ENCODE measurements at regions not wholly inside any gene's neighbourhood (a gene's known extent, or its start where the extent isn't known, plus 50 kb on each side); places are given as distances from the start of the nearest gene placed in this dataset.

GRCh38 chr5:97601651-97602050, 418.6 kb upstream of the RIOK2 start:
- no peak for DNase-seq

DNA sequence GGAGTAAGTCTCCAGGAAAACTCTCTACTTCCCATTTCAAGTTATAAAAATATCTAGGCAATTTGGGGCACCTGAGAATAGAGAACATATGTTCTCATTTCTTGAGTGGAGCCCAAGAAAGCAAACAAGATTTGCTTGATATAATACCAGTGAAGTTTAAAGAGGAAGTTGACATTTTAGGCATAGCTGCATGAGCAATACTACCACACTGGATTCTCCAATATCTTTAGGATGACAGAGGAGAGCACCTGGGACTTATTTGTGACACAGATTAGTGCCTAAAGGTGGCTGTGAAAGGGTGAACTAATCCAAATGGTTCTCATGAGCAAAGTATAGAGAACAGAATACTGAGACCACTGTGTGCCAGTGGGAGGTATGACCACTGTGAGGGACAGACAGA, 423.5 kb upstream of the RIOK2 start:
- DNase-seq: no peak

- DNase-seq: no peak
Measured at GRCh38 chr5:97608501-97608900, 425.5 kb upstream of the RIOK2 start.

GRCh38 chr5:97618721-97619120, 435.7 kb upstream of the RIOK2 start:
- DNase-seq: no peak

- DNase-seq: no peak
Measured at GRCh38 chr5:97623441-97623840, 440.4 kb upstream of the RIOK2 start.

DNA sequence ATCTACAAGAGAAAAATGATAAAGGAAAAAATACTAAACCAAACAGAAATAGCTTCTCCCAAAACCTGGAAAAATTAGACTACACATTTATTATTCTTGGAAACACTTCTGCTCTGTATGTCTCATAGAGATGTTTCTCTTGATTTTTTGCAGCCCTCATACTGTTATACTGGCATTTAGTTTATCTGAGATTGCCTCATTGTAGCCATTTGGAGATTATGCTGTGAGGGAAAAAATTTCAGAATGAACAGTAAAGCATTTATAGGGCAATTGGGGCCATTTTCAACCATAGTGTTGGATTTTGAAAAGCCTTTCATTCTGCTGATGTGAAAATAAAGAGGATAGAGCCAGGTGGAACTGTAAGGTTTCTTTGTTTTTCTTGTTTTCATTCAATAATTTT, 441.8 kb upstream of the RIOK2 start:
- no peak for DNase-seq

DNA sequence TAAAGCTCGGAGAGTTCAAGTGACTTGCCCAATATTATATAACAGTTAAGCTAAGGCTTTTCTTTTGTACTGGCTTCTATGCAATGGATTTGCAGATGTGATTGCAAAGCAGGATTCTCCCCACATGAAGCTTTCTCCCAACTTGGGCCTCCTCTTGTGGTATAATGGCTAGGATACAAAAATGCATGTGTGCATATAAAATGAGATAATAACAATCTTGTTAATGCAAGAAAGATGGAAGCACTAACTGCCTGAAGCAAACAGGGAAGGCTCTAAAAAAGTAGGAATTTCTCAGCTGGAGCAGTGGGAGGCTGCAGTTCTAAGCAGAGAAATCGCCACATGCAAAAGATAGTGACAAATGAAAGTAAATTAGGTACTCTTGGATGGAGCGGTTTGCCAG, 444.2 kb upstream of the RIOK2 start:
- no peak for DNase-seq

DNA sequence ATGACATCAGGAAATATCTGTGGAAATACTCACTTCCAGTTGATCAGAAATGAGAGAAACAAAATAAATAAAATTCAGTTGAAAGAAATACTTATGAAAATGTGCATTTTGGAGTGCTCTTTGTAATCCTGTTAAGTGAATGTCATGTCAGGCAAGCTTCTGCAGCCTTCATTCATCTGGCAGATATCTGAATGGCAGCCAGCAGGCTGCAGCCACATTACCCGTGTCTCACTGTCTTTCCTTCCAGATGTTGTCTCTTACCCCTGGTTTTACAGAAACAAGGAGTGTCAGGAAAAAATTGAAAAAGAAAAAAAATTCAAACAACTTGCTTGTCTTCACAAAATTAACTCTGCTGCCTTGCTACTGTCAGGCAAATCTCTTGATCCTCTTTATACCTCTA, 445.0 kb upstream of the RIOK2 start:
- DNase-seq: no peak

DNA sequence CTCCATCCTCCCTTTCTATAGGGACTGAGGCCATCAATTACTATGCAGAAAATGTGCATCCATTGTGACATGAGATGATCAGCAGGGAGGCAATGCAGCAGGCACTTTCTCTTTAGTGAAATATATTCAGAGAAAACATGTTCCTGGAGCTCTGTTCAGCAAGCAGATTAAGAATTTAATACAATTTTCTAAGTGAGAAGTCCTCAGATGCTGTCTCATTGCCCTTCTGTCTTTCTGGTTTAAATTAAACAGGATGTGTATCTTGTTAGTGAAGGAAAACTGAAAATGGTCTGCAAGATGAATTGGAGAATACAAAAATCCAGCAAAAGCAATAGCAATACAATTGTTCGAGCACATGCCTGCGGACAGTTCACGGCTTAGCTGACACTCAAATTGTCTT, 445.8 kb upstream of the RIOK2 start:
- DNase-seq: no peak

- DNase-seq: peak in 1 of 14 donors; percentile 20
Measured at GRCh38 chr5:97629276-97629675, 446.2 kb upstream of the RIOK2 start.

DNA sequence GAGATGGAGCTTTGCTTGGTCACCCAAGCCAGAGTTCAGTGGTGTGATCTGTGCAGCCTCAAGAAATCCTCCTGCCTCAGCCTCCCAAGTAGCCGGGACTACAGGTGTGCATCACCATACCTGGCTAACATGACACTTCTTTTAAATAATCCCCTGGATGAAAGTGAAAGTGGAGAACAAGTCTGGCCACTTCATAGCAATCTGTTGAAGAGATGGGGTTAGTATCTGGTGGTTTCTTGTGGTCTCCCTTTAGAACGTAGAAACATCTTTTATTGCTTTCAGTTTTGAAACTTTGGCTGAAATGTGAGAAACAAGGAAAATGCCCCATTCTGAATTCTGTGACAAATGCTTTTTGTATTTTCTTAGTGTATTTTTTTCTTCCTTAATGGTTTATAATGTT, 452.5 kb upstream of the RIOK2 start:
- no peak for DNase-seq

DNA sequence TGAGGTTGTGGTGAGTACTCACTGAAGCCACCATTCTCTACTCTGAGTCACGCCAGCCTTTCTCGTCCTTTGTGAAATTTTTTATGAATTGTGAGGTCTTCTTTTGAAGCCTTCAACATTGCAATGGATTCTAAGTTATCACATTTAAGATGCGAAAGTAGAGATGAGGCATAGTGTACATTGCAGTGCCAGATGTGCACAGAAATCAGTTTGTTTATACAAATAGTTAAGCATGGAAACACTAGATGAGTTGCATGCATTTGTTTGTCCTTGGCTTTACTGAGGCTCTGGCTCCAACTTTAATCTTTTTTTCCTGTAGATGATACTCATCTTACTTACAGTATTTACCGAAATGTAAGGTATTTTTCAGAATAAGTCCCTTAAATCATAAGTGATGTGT, 453.7 kb upstream of the RIOK2 start:
- DNase-seq: no peak

GRCh38 chr5:97641081-97641480, 458.0 kb upstream of the RIOK2 start:
- DNase-seq: no peak

GRCh38 chr5:97644206-97644605, 461.2 kb upstream of the RIOK2 start:
- DNase-seq: no peak

DNA sequence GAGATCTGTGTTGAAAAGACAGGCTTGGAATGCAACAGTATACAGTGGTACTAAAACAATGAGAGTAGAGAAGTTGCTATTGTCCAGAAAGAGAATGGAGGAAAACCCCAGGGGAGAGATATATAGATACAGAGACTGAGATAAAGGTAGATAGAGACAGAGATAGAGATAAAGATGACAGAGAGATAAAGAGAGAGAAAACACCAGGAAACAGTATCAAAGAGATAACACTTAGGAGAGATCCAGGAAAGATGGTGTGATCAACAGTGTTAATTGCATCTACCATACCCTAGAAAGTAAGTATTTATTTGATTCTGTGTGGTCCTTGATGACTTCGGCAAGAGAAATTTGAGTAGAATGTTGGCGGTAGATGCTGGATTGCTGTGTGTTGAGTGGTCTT, 461.8 kb upstream of the RIOK2 start:
- no peak for DNase-seq

DNA sequence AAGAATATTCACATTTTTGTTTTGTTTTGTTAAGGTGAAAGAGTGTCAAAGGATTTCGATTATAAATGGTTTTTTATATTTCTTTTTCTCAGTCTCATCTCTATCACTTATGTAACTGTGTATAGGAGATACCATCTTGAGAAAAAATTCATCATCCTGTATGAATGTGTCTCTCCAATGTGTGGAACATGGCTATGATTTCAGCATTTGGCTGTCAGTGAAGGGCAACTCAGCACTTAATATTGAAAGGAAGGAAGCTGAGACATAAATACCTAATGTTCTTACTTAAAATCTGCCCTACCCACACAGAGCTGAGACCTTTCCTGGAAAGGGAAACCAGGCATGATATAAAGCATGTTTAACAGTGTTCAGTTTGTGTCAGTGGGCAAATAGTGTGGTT, 474.2 kb upstream of the RIOK2 start:
- DNase-seq: no peak

DNA sequence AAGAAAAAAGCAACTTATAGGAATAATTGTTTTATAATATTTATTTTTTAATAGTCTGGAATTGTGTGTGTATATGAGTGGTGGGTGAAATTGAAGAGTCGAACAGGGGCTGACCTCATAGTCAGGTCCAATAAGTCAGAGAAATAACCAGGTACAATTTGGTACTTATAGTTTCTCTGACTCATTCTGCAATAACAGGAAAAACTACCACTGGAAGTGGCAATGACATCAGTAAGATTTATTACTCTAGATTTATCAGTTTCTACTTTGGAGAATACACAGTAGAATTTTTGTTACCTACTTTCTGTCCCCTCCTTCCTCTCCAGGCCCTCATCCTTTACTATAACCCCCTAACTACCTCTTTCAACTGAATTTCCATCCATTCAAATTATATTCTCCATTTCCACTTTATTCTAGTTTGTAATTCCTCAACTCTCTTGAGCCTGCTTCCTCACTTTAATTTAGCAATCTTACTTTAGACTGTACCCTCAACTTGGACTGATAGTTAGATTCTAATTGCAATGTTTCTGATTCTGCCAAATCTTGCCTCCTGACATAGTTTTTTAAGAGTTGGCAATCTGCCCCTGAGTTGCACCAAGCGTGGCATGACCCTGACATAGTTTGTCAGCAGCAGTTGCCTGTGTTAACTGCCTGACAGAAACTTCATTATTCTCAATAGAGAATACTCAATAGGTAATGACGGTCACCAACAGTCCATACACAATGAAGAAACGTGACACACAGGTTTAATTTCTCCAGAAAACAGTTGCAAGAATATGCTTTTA, 475.3 kb upstream of the RIOK2 start:
- no peak for DNase-seq

GRCh38 chr5:97666783-97667182, 483.7 kb upstream of the RIOK2 start:
- DNase-seq: no peak

GRCh38 chr5:97670447-97670846, 487.4 kb upstream of the RIOK2 start:
- no peak for DNase-seq

DNA sequence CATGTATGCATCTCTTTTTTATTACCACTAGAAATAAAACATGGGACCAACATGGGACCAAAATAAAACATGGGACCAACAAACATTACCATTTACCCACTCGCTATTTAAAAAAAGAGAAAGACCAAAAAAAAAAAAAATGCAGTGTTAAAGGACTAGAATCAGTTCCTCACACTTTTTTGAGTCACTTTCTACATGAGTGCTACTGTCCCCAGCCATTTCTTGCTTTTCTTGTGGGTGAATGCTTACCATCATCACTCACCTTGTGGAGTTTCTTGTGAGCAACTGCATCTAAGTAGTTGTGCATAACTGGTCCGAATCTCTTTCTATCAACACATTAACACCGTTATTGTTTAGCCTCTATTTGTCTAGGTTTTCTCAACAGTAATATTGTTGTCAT, 493.6 kb upstream of the RIOK2 start:
- no peak for DNase-seq

- no peak for DNase-seq
Measured at GRCh38 chr5:97694091-97694490, 511.0 kb upstream of the RIOK2 start.

DNA sequence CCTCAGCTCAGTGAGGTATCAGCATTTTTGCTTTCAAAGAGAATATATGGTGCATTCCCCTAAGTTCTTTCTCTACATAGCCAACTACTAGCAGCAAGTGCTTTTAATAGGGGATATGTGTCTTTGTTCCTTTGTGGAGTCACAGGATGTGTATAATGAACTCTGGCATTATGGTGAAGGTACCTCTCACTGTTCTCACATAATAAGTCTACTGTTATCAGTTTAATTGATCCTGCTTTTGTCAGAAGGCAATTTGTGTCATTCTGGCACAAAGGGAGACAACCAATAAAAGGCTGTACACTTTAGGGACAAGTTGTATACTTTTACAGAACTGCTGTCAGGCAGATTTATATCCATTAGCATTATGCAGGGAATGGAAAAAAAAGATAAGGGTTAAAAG, 531.4 kb upstream of the RIOK2 start:
- DNase-seq: no peak

DNA sequence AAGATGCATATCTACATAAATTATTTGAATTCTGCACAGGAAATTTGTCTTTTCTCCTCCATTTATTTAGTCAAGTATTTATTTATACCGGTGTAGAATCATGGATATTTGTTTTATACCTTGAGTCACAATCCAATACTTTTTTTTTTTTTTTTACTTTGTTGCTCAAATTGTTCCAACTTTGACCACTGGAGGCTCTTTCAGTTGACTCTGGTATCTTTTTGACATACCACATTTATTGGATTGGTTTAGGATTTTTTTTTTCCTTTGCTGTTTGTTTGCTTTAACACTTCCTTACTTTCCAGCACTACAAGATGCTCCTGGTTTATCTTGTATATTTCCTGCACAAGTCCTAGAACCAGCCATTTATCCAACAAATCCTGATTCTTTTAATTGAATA, 543.1 kb upstream of the RIOK2 start:
- DNase-seq: no peak

DNA sequence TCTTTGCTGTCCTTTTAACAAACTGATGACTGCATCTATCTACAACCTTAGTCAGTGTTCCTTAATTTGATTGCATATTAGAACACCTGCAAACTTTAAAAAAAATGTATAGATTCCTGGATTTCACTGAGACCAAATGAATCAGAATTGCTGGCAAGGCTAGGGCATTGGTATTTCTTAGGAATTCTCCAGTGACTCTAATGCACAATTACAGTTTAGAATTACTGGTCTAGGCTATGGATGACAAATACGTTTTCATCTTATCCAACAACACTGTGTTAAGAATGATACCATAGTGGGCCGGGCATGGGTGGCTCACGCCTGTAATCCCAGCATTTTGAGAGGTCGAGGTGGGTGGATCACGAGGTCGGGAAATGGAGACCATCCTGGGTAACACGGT, 545.9 kb upstream of the RIOK2 start:
- DNase-seq: no peak

- no peak for DNase-seq
Measured at GRCh38 chr5:97729938-97730337, 546.9 kb upstream of the RIOK2 start.
